WTC11 (cell line): ENCODE measurements at regions not wholly inside any gene's neighbourhood (a gene's known extent, or its start where the extent isn't known, plus 50 kb on each side); places are given as distances from the start of the nearest gene placed in this dataset.

Source experiments
- ATAC-seq: fragments of 200-7000 bp; cut with Tn5 transposase; 2 replicates; pipeline ENCODE4 v1.10.0; 2021; ENCODE audit warnings: mild to moderate bottlenecking, moderate library complexity
- CTCF ChIA-PET: fragments of 300-600 bp; sonication (Branson Sonifier 250); formaldehyde crosslinking; loops from one replicate; lab custom pipeline; 2021; ENCODE audit warnings: antibody characterized with exemption; lab: Charles Lee
- POLR2A ChIA-PET: fragments of 350-600 bp; sonication (Branson Sonifier 250); formaldehyde crosslinking; loops from one replicate; lab custom pipeline; 2021; ENCODE audit warnings: antibody characterized with exemption; lab: Charles Lee
- DNase-seq: peaks from one replicate; pipeline ENCODE4 v3.0.0; 2021; ENCODE audit warnings: low spot score
- H3K27ac Mint-ChIP-seq: 2 replicates; pipeline ENCODE4 v1.8.0; 2021; ENCODE audit warnings: mixed read lengths
- H3K27me3 Mint-ChIP-seq: 2 replicates; pipeline ENCODE4 v1.8.0; 2021; ENCODE audit warnings: low read depth, mild to moderate bottlenecking, moderate library complexity, mixed read lengths
- H3K36me3 Mint-ChIP-seq: 2 replicates; pipeline ENCODE4 v1.8.0; 2021; ENCODE audit warnings: mixed read lengths
- H3K4me1 Mint-ChIP-seq: 2 replicates; pipeline ENCODE4 v1.8.0; 2022; ENCODE audit warnings: mixed read lengths
- H3K4me3 Mint-ChIP-seq: 2 replicates; pipeline ENCODE4 v1.8.0; 2021; ENCODE audit warnings: mild to moderate bottlenecking, moderate library complexity, mixed read lengths
- H3K9me3 Mint-ChIP-seq: 2 replicates; pipeline ENCODE4 v1.8.0; 2021; ENCODE audit warnings: mixed read lengths
- AFF4 ChIP-seq: sonication (generic); formaldehyde crosslinking; IDR thresholded peaks from 2 replicates; pipeline ENCODE4 v1.8.1; 2023; ENCODE audit warnings: mild to moderate bottlenecking, missing genetic modification reagents, borderline replicate concordance
- ARID4B ChIP-seq: sonication (generic); formaldehyde crosslinking; IDR thresholded peaks from 2 replicates; pipeline ENCODE4 v1.8.0; 2023; ENCODE audit warnings: missing genetic modification reagents, mild to moderate bottlenecking, borderline replicate concordance
- ESRRA ChIP-seq: sonication (generic); formaldehyde crosslinking; IDR thresholded peaks from 2 replicates; pipeline ENCODE4 v1.8.1; 2022; ENCODE audit warnings: mild to moderate bottlenecking, missing genetic modification reagents, borderline replicate concordance
- FOXJ3 ChIP-seq: sonication (generic); formaldehyde crosslinking; IDR thresholded peaks from 2 replicates; pipeline ENCODE4 v1.9.0; 2021; ENCODE audit warnings: missing genetic modification reagents, mild to moderate bottlenecking, borderline replicate concordance
- FOXK1 ChIP-seq: sonication (generic); formaldehyde crosslinking; IDR thresholded peaks from 2 replicates; pipeline ENCODE4 v1.8.0; 2022; ENCODE audit warnings: mild to moderate bottlenecking, moderate library complexity, missing genetic modification reagents
- FOXP1 ChIP-seq: sonication (generic); formaldehyde crosslinking; IDR thresholded peaks from 2 replicates; pipeline ENCODE4 v1.8.0; 2022; ENCODE audit warnings: missing genetic modification reagents, mild to moderate bottlenecking, moderate library complexity, borderline replicate concordance
- GTF2I ChIP-seq: fragments of 250-450 bp; sonication (Bioruptor Pico); conservative IDR thresholded peaks from 2 replicates; pipeline ENCODE4 v1.4.0; 2021; ENCODE audit warnings: mild to moderate bottlenecking
- IRF2 ChIP-seq: sonication (generic); formaldehyde crosslinking; IDR thresholded peaks from 2 replicates; pipeline ENCODE4 v1.8.0; 2022; ENCODE audit warnings: low read depth, missing genetic modification reagents, borderline replicate concordance
- JAZF1 ChIP-seq: fragments of 250-450 bp; sonication (Bioruptor Pico); IDR thresholded peaks from 2 replicates; pipeline ENCODE4 v1.9.0; 2021; ENCODE audit warnings: moderate library complexity, mild to moderate bottlenecking, inconsistent platforms
- KAT7 ChIP-seq: sonication (generic); formaldehyde crosslinking; IDR thresholded peaks from 2 replicates; pipeline ENCODE4 v1.8.1; 2023; ENCODE audit warnings: missing genetic modification reagents, mild to moderate bottlenecking, borderline replicate concordance
- MYBL2 ChIP-seq: sonication (generic); formaldehyde crosslinking; IDR thresholded peaks from 2 replicates; pipeline ENCODE4 v1.8.1; 2023; ENCODE audit warnings: mild to moderate bottlenecking, moderate library complexity, missing genetic modification reagents
- NFYB ChIP-seq: sonication (generic); formaldehyde crosslinking; conservative IDR thresholded peaks from 2 replicates; pipeline ENCODE4 v1.8.0; 2022; ENCODE audit warnings: low read depth, missing genetic modification reagents
- STAT6 ChIP-seq: sonication (generic); formaldehyde crosslinking; conservative IDR thresholded peaks from 2 replicates; pipeline ENCODE4 v1.8.1; 2023; ENCODE audit warnings: mild to moderate bottlenecking, low read depth, missing genetic modification reagents, moderate library complexity
- TCF7 ChIP-seq: sonication (generic); formaldehyde crosslinking; IDR thresholded peaks from 2 replicates; pipeline ENCODE4 v1.8.0; 2022; ENCODE audit warnings: mild to moderate bottlenecking, low read depth, missing genetic modification reagents, moderate library complexity
- TEAD4 ChIP-seq: sonication (generic); formaldehyde crosslinking; IDR thresholded peaks from 2 replicates; pipeline ENCODE4 v1.8.0; 2022; ENCODE audit warnings: mild to moderate bottlenecking, missing genetic modification reagents
- ZNF232 ChIP-seq: sonication (generic); formaldehyde crosslinking; IDR thresholded peaks from 2 replicates; pipeline ENCODE4 v1.8.0; 2022; ENCODE audit warnings: mild to moderate bottlenecking, missing genetic modification reagents
- ZNF281 ChIP-seq: sonication (generic); formaldehyde crosslinking; IDR thresholded peaks from 2 replicates; pipeline ENCODE4 v1.8.0; 2023; ENCODE audit warnings: mild to moderate bottlenecking, missing genetic modification reagents
- ZNF317 ChIP-seq: sonication (generic); formaldehyde crosslinking; IDR thresholded peaks from 2 replicates; pipeline ENCODE4 v1.8.1; 2023; ENCODE audit warnings: low read depth, mild to moderate bottlenecking, moderate library complexity, missing genetic modification reagents, borderline replicate concordance
- ZNF423 ChIP-seq: fragments of 250-450 bp; sonication (Bioruptor Pico); IDR thresholded peaks from 2 replicates; pipeline ENCODE4 v2.1.2; 2022; ENCODE audit warnings: mild to moderate bottlenecking, moderate library complexity
- ZSCAN18 ChIP-seq: fragments of 250-450 bp; sonication (Bioruptor Pico); IDR thresholded peaks from 2 replicates; pipeline ENCODE4 v2.1.2; 2022; ENCODE audit warnings: mild to moderate bottlenecking, moderate library complexity

GRCh38 chr14:22505309-22505696 is 83.7 kb downstream of the DAD1 start:
- H3K9me3 Mint-ChIP-seq = no peaks in the 10 kb centered on the region
- peaks cover 24% of the 10 kb centered on the region for H3K4me1 Mint-ChIP-seq
- ATAC-seq (no peak), DNase-seq (no peak)
- no peaks in the 10 kb centered on the region for H3K36me3 Mint-ChIP-seq
- H3K27me3 Mint-ChIP-seq = no peaks in the 10 kb centered on the region
- TF ChIP-seq KAT7 (CRISPR knock-in tag) (no peak), ZNF423 (CRISPR knock-in tag) (no peak), STAT6 (no peak), ZNF317 (CRISPR knock-in tag) (no peak), ARID4B (no peak), FOXK1 (CRISPR knock-in tag) (no peak), JAZF1 (CRISPR knock-in tag) (no peak), FOXJ3 (CRISPR knock-in tag) (no peak), ZSCAN18 (CRISPR knock-in tag) (no peak), TEAD4 (CRISPR knock-in tag) (no peak), TCF7 (CRISPR knock-in tag) (no peak), ESRRA (CRISPR knock-in tag) (no peak), IRF2 (CRISPR knock-in tag) (no peak), AFF4 (CRISPR knock-in tag) (no peak), MYBL2 (CRISPR knock-in tag) (no peak), ZNF232 (no peak), ZNF281 (CRISPR knock-in tag) (no peak), NFYB (CRISPR knock-in tag) (no peak), FOXP1 (no peak), GTF2I (CRISPR knock-in tag) (no peak)
- no peak overlapping the region for H3K4me3 Mint-ChIP-seq
- CTCF ChIA-PET = interaction anchor here (1.0 to 1.8 kb wide), 2 partner anchors 48 to 65 kb away, joined by 3 to 4 read pairs; no protein-coding TSS in a partner anchor
- H3K27ac Mint-ChIP-seq = no peak overlapping the region
- POLR2A ChIA-PET = no interaction called here
